Prostate gland (tissue), 2 donors: ENCODE measurements at regions not wholly inside any gene's neighbourhood (a gene's known extent, or its start where the extent isn't known, plus 50 kb on each side); places are given as distances from the start of the nearest gene placed in this dataset.

Experiments
- DNase-seq: peaks from one replicate; pipeline ENCODE4 v3.0.0-alpha.2; 2019; ENCODE audit warnings: low spot score
- H3K27ac ChIP-seq, 2 donors: fragments of 200-600 bp; sonication (generic); 2 replicates each; pipeline ENCODE4 v1.5.1; 2017 to 2019
- H3K27me3 ChIP-seq: fragments of 200-600 bp; sonication (generic); replicated peaks from 2 replicates; pipeline ENCODE4 v1.5.1; 2019; ENCODE audit not compliant: insufficient read depth
- H3K36me3 ChIP-seq, 2 donors: fragments of 200-600 bp; sonication (generic); 1 replicate in 1 of 2; 2 replicates in 1 of 2; pipeline versions ENCODE4 v1.5.1 to v1.8.1; 2017 to 2019
- H3K4me1 ChIP-seq: fragments of 200-600 bp; sonication (generic); replicated peaks from 2 replicates; pipeline ENCODE4 v1.5.1; 2019
- H3K4me3 ChIP-seq, 2 donors: fragments of 200-600 bp; sonication (generic); 2 replicates each; pipeline ENCODE4 v1.5.1; 2017 to 2019
- H3K9me3 ChIP-seq: fragments of 200-600 bp; sonication (generic); 2 replicates; pipeline ENCODE4 v1.5.1; 2017
- POLR2A ChIP-seq: fragments of 450-650 bp; IDR thresholded peaks from one replicate; pipeline ENCODE4 v1.6.1; 2016; ENCODE audit warnings: antibody characterized with exemption, mild to moderate bottlenecking
- POLR2AphosphoS5 ChIP-seq: sonication (generic); formaldehyde crosslinking; IDR thresholded peaks from one replicate; pipeline ENCODE4 v1.6.1; 2017; ENCODE audit warnings: antibody characterized with exemption
- WGBS: methylation state at CpG from one replicate; pipeline ENCODE4 v1.1.5; 2018; 5-methylcytosine and 5-hydroxymethylcytosine counted together
- intact Hi-C: fragments of 100-400 bp; cut with DNase I; formaldehyde crosslinking; loops from one replicate; pipeline ENCODE4 v1.14.2; 2022
- TF ChIP-seq, protein P1 (sequence below), 4 experiments: fragments of 200-600 bp in 2 of 4; fragments of 450-650 bp in 2 of 4; sonication (generic) in 2 of 4; IDR thresholded peaks; 1 replicate in 3 of 4; 2 replicates in 1 of 4; pipeline ENCODE4 v1.5.1; 2016 to 2019; ENCODE audit warnings: antibody characterized with exemption in 4 of 4, mild to moderate bottlenecking in 2 of 4, moderate library complexity in 2 of 4

DNA sequence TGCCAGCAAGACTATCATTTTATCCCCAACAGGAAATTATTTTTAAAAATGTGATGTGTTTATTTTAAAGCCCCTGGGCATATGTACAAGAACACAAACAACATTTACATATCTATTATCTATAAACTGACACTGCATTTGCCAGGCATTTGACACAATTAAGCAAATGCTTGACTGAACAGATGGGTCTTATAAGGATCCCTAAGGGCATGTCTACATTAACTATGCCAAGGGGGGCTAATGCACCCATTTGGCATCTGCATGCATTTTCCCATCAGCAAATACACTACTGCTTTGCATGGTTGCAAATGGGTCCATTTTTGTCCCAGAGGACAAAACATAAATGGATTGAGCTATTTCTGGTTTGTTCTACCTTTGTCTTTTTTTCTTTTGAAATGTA lies 884.8 kb upstream of the B3GALT2 start:
- Histone ChIP-seq H3K27me3 (no peaks in the 10 kb centered on the region), H3K27ac (no peak overlapping the region), H3K4me3 (no peak overlapping the region), H3K4me1 (no peaks in the 10 kb centered on the region), H3K36me3 (no peaks in the 10 kb centered on the region), H3K9me3 (no peaks in the 10 kb centered on the region)
- DNase-seq: no peak
- intact Hi-C loops: no loop called here
- TF ChIP-seq POLR2AphosphoS5: no peak
- no peak for TF ChIP-seq POLR2A
- TF ChIP-seq, protein P1, sequence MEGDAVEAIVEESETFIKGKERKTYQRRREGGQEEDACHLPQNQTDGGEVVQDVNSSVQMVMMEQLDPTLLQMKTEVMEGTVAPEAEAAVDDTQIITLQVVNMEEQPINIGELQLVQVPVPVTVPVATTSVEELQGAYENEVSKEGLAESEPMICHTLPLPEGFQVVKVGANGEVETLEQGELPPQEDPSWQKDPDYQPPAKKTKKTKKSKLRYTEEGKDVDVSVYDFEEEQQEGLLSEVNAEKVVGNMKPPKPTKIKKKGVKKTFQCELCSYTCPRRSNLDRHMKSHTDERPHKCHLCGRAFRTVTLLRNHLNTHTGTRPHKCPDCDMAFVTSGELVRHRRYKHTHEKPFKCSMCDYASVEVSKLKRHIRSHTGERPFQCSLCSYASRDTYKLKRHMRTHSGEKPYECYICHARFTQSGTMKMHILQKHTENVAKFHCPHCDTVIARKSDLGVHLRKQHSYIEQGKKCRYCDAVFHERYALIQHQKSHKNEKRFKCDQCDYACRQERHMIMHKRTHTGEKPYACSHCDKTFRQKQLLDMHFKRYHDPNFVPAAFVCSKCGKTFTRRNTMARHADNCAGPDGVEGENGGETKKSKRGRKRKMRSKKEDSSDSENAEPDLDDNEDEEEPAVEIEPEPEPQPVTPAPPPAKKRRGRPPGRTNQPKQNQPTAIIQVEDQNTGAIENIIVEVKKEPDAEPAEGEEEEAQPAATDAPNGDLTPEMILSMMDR (IDR thresholded peaks at IDR 0.05): no peak

DNA sequence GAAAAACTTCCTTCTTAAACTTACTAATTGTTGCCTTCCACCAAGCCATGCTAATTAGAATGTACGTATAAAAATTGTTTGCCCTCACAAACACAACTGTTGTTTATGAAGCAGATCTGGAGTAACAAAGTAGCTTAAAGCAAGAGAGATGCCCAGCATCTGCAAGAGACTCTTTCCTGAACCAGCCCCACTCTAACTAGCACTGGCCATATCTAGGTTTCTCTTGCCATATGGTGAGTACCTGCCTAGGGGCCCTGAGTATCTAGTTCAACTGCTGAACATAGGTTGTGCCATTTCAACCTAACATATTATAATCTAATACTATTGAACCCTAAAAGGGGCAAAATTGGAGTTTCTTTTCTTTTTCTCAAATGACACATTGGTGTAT lies 883.4 kb upstream of the B3GALT2 start:
- Histone ChIP-seq H3K9me3 (no peaks in the 10 kb centered on the region), H3K27me3 (no peaks in the 10 kb centered on the region), H3K4me3 (no peak overlapping the region), H3K27ac (no peak overlapping the region), H3K4me1 (no peaks in the 10 kb centered on the region), H3K36me3 (no peaks in the 10 kb centered on the region)
- no peak for TF ChIP-seq POLR2AphosphoS5
- TF ChIP-seq, protein P1 (IDR thresholded peaks at IDR 0.05): no peak
- no peak for TF ChIP-seq POLR2A
- DNase-seq: no peak
- intact Hi-C loops: no loop called here
- WGBS: 88% methylated on average over 1 of the region's 1 CpG

DNA sequence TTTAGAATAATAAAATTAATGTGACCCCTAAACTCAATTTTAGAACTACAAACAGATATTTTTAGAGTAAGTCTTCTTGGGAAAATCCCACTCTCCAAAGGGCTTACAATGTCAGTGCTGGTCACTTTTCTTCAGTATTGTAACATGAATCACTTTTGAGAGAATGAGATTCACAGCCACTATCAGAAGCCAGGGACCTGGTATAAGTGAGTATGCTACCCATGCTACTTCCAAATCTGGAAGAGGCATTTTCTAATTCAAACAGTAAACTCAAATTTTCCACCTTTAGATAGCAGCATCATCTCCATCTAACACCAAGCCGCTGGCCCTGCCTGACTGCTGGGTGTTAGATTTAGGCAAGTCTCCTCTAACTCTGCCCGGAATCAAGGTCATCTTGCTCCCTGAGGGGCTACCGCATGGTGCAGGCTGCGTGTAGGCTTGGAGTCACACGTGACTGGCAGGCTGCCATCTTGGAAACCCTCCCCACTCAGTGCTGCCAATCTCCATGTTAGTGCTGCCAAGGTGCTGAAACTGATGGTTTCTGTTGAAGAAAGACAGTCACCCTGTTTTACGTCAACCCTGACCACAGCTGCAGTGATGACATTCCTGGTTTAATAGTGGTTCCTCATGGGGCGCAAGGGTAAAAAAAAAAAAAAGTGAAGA lies 882.9 kb upstream of the B3GALT2 start:
- no peak overlapping the region for H3K4me3 ChIP-seq

DNA sequence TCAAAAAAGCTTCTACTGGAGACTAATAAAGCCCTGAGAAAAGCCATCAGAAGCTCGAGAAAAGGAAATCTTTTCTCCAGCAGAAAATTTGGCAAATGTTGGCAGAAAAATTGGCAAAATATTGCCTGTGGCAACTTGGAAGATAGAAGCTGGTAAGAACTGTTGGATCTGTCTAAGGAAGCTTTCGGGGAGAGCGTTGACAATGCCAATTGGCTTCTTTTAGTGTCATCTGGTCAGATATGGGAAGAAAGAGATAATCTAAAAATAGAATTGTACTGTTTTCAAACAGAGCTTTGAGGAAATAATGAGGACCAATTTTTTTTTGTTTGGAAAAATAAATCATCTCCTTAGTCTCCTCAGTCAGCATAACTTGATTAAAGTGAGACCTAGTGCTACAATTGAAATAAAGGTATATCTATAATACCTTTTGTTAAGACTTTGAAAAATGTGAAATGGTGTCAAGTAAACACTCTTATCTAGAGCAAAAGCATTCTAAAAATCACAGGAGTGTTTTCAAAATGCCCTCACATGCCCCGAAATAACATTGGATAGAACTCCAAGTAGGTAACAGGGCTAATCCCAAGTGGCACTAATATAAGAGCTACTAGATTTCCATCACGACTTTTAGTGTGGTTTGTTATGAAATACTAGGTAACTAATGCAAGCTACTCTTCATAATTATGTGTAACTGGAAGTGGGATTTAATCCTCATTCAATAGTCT lies 882.2 kb upstream of the B3GALT2 start:
- Histone ChIP-seq H3K27ac (no peak overlapping the region), H3K4me3 (no peak overlapping the region), H3K9me3 (no peaks in the 10 kb centered on the region), H3K36me3 (no peaks in the 10 kb centered on the region), H3K4me1 (no peaks in the 10 kb centered on the region), H3K27me3 (no peaks in the 10 kb centered on the region)
- no peak for DNase-seq
- WGBS: 78% methylated on average over 5 of the region's 5 CpGs
- intact Hi-C loops: no loop called here
- TF ChIP-seq POLR2A: no peak
- TF ChIP-seq POLR2AphosphoS5: no peak
- TF ChIP-seq, protein P1 (IDR thresholded peaks at IDR 0.05): no peak

More for the DNA sequence above, 882.9 kb upstream of the B3GALT2 start:
- no peaks in the 10 kb centered on the region for H3K36me3 ChIP-seq
- H3K4me1 ChIP-seq: no peaks in the 10 kb centered on the region
- H3K27ac ChIP-seq: no peak overlapping the region
- TF ChIP-seq, protein P1 (IDR thresholded peaks at IDR 0.05): no peak
- TF ChIP-seq POLR2AphosphoS5 (no peak), POLR2A (no peak)
- H3K27me3 ChIP-seq: no peaks in the 10 kb centered on the region
- no peaks in the 10 kb centered on the region for H3K9me3 ChIP-seq
- intact Hi-C loops: no loop called here
- 87% methylated on average over 7 of the region's 7 CpGs for WGBS
- no peak for DNase-seq

DNA sequence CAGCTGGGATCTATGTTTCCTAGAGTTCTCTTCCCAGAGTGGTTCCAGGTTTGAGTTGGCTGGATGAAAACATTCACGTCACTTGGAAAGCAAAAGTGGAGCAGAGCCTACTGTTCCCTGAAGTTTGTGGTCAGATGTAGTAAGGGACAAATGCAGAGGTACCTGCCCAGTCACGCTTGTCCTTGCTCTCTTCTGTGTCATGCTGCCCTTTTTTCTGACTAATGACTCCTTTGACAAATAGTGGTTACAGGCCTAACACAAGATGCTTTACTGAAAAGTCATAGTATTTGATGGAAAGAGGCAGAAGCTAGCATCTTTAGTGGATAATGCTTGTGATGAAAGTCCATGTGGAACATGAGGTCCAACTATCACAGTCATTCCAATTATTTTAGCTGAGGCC lies 881.4 kb upstream of the B3GALT2 start:
- TF ChIP-seq POLR2A: no peak
- no peak for TF ChIP-seq POLR2AphosphoS5
- TF ChIP-seq, protein P1 (IDR thresholded peaks at IDR 0.05): no peak
- Histone ChIP-seq H3K4me3 (no peak overlapping the region), H3K27me3 (no peaks in the 10 kb centered on the region), H3K27ac (no peak overlapping the region), H3K9me3 (no peaks in the 10 kb centered on the region), H3K36me3 (no peaks in the 10 kb centered on the region), H3K4me1 (no peaks in the 10 kb centered on the region)
- intact Hi-C loops: no loop called here
- 70% methylated on average over 2 of the region's 2 CpGs for WGBS
- DNase-seq: no peak
